Lower leg skin (tissue), 4 donors: ENCODE measurements at regions not wholly inside any gene's neighbourhood (a gene's known extent, or its start where the extent isn't known, plus 50 kb on each side); places are given as distances from the start of the nearest gene placed in this dataset.

Experiments used
- DNase-seq, 2 donors: peaks; one replicate each; pipeline ENCODE4 v3.0.0-alpha.2; 2019; ENCODE audit warnings: low spot score in 2 of 2
- H3K4me3 ChIP-seq: fragments of 200-600 bp; sonication (generic); 2 replicates; pipeline ENCODE4 v1.5.1; 2017; ENCODE audit warnings: mild to moderate bottlenecking, low read depth; ENCODE audit not compliant: poor library complexity, severe bottlenecking
- POLR2A ChIP-seq, 2 donors: fragments of 450-650 bp; IDR thresholded peaks; one replicate each; pipeline ENCODE4 v1.6.1; 2016 to 2017; ENCODE audit warnings: antibody characterized with exemption in 2 of 2, mild to moderate bottlenecking in 1 of 2, moderate library complexity in 1 of 2
- WGBS, 2 donors: methylation state at CpG; one replicate each; pipeline ENCODE4 v1.1.5; 2018; 5-methylcytosine and 5-hydroxymethylcytosine counted together
- intact Hi-C: fragments of 100-400 bp; cut with DNase I; formaldehyde crosslinking; loops from one replicate; pipeline ENCODE4 v1.15.0; 2023; ENCODE audit warnings: low total_unique reads
- TF ChIP-seq, protein P1 (sequence below), 3 donors: fragments of 450-650 bp; IDR thresholded peaks; one replicate each; pipeline ENCODE4 v1.5.1; 2016; ENCODE audit warnings: antibody characterized with exemption in 3 of 3, mild to moderate bottlenecking in 3 of 3, moderate library complexity in 2 of 3

DNA sequence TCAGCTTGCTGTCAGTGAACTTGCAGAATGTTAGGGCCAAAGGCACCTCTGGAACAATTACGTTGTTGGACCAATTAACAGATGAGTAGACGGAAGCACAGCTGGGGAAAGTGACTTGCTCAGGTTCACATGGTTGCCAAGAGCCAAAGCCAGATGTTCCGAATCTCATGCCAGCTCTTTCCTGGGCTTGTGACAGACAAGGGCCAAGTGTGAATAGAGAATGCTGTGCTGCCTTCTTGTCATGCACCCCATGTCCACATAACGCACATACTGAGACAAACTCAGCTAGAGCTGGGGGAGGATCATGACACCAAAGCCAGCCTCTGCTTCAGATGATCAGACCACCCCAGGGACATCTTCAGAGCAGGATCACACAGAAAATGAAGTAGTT is 616.3 kb downstream of the INSC start:
- no peak overlapping the region for H3K4me3 ChIP-seq
- 47% methylated on average over 4 of the region's 4 CpGs for WGBS, 2 donors
- intact Hi-C loops, result no loop called here
- TF ChIP-seq, protein P1, sequence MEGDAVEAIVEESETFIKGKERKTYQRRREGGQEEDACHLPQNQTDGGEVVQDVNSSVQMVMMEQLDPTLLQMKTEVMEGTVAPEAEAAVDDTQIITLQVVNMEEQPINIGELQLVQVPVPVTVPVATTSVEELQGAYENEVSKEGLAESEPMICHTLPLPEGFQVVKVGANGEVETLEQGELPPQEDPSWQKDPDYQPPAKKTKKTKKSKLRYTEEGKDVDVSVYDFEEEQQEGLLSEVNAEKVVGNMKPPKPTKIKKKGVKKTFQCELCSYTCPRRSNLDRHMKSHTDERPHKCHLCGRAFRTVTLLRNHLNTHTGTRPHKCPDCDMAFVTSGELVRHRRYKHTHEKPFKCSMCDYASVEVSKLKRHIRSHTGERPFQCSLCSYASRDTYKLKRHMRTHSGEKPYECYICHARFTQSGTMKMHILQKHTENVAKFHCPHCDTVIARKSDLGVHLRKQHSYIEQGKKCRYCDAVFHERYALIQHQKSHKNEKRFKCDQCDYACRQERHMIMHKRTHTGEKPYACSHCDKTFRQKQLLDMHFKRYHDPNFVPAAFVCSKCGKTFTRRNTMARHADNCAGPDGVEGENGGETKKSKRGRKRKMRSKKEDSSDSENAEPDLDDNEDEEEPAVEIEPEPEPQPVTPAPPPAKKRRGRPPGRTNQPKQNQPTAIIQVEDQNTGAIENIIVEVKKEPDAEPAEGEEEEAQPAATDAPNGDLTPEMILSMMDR (IDR thresholded peaks at IDR 0.05), result no peak
- no peak for TF ChIP-seq POLR2A (IDR thresholded peaks at IDR 0.05)
- DNase-seq, result no peak

DNA sequence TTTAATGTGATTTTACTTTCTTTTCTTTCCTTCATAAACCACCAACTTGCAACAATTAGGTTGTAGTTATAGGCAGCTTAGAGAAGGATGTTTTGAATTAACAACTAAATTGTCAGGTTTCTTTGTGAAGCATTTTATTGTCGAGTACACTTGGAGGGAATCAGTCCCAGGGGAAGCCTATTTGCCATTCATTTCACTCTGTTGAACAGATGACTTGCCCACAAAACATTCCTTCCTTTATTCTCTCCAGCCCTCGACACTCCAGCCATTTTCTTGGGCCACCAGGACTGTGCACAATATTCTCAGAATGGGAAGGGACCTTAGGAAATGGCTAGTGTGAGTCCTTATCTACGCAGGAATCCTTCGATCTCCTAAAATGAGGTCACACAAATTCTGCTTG is 620.6 kb downstream of the SOX6 start:
- no peak overlapping the region for H3K4me3 ChIP-seq
- intact Hi-C loops, result no loop called here
- 62 to 68% methylated on average over 4 of the region's 4 CpGs for WGBS, 2 donors
- no peak for DNase-seq
- TF ChIP-seq, protein P1 (IDR thresholded peaks at IDR 0.05), result no peak
- no peak for TF ChIP-seq POLR2A (IDR thresholded peaks at IDR 0.05)

DNA sequence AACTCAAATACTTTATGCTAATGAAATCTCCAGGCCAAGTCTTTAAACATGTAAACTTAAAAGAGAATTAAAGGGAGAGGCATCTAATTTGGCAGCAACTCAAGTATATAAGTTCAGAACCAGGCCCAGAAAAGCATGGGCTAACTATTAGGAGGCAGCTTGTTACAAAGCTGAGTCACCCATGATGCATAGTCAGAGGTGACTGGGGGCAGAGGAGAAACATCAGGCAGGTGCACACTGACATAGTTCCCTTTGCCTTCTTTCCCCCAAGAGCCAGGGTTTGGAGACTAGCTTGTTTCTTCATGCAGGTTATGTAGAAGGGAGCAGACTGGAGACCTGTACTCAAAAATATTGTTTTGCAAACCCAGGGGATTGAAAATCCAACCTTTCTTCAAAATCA is 619.0 kb downstream of the SOX6 start:
- H3K4me3 ChIP-seq, result no peak overlapping the region
- TF ChIP-seq, protein P1 (IDR thresholded peaks at IDR 0.05), result no peak
- no peak for TF ChIP-seq POLR2A (IDR thresholded peaks at IDR 0.05)
- intact Hi-C loops, result no loop called here
- no peak for DNase-seq

DNA sequence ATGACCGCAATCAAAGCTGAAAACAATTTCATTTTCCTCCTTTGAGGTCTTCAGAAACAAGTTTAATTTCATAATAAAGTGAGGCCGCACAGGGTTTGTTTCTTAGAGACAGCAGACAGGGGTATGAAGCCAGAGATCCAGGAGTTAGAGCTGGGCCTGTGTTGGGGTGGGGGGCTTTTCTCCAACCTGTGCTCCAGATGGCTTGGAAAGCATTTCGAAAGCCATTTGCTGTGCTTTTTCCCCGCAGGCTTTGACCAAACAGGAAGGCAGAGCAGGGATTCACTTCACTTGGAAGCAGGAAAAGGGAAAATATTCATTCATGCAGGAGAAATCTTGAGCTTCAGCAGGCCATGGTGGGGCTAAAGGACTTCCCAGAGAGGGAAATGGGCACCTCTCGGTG is 617.4 kb downstream of the SOX6 start:
- no peak overlapping the region for H3K4me3 ChIP-seq
- intact Hi-C loops, result no loop called here
- TF ChIP-seq POLR2A (IDR thresholded peaks at IDR 0.05), result no peak
- TF ChIP-seq, protein P1 (IDR thresholded peaks at IDR 0.05), result no peak
- DNase-seq, result no peak
- WGBS, 2 donors, result 83 to 87% methylated on average over 5 of the region's 5 CpGs

DNA sequence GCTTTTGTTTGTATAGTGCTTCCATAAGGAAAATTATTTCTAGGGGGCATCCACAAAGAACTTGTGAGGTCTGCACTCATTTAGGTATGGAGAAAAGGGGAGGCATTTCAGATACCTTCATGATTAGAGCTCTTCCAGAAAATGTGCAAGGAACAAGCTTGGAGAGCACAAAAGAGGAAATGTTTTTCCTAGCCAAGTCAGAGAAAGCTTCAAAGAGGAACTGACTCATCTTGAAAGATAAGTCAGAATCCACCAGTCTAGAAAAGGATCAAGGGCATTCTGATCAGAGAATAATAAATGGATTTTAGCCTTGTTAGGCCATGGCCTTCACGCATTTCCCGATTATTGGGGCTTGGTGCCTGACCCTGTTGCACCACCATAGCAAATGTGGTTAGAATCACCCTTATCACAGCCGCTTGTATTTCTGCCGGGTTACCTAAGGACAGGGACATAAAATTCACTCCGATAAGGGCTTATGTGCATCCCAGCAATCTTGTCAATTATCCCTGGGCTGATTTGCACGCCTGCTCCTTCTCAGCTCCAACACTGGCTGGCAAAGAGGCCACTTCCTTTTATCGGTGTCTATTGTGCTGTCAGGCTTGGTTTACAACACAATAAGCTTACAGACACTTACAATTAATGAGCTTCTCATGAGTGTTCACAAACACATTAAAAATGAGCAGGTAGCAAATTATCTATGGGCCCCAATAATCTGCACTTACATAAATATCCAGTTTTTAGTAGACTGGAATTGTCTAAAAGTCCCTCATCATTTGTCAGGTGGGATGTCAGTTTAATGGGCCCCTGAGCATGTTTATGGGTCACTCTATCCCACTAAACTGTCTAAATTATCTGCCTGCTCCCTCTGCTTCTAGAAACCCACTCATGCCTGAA is 613.5 kb downstream of the SOX6 start:
- WGBS, 2 donors, result 70 to 78% methylated on average over 7 of the region's 7 CpGs
- intact Hi-C loops, result loop anchor here (5.0 kb wide), 1 partner anchor 1396 kb away; no protein-coding TSS in a partner anchor
- no peak for TF ChIP-seq POLR2A (IDR thresholded peaks at IDR 0.05)
- TF ChIP-seq, protein P1 (IDR thresholded peaks at IDR 0.05), result no peak
- no peak for DNase-seq
- no peak overlapping the region for H3K4me3 ChIP-seq
